ENCODE measurements at regions not wholly inside any gene's neighbourhood (a gene's known extent, or its start where the extent isn't known, plus 50 kb on each side); places are given as distances from the start of the nearest gene placed in this dataset.

- Histone ChIP-seq H3K27me3 (ENCODE audit: insufficient read depth, low read length) (no peaks in the 10 kb centered on the region), H3K4me1 (ENCODE audit: insufficient read depth, low read length) (no peaks in the 10 kb centered on the region), H3K9me3 (ENCODE audit: insufficient read depth, low read depth, low read length) (peaks cover 14% of the 10 kb centered on the region), H3K36me3 (ENCODE audit: insufficient read depth, low read length) (no peaks in the 10 kb centered on the region), H3K4me3 (ENCODE audit: low read length) (no peak overlapping the region), H3K27ac (ENCODE audit: low read depth, low read length) (no peak overlapping the region), H3K9ac (ENCODE audit: low read depth, low read length) (no peak overlapping the region)
- WGBS: 94% methylated on average over 19 of the region's 20 CpGs
These were observed 399.0 kb downstream of the HTR1A start for GRCh38 chr5:63563008-63563917.

- Histone ChIP-seq H3K4me3 (ENCODE audit: low read length) (no peak overlapping the region), H3K9ac (ENCODE audit: low read depth, low read length) (no peak overlapping the region), H3K9me3 (ENCODE audit: insufficient read depth, low read depth, low read length) (no peaks in the 10 kb centered on the region), H3K4me1 (ENCODE audit: insufficient read depth, low read length) (no peaks in the 10 kb centered on the region), H3K27me3 (ENCODE audit: insufficient read depth, low read length) (no peaks in the 10 kb centered on the region), H3K27ac (ENCODE audit: low read depth, low read length) (no peak overlapping the region), H3K36me3 (ENCODE audit: insufficient read depth, low read length) (no peaks in the 10 kb centered on the region)
- WGBS: 91% methylated on average over 4 of the region's 4 CpGs
These were observed 406.4 kb downstream of the HTR1A start for GRCh38 chr5:63555874-63556273.

- WGBS: 90% methylated on average over 3 of the region's 3 CpGs
These were observed 408.1 kb downstream of the HTR1A start for GRCh38 chr5:63554191-63554590.

GRCh38 chr5:63553073-63553472 lies 409.2 kb downstream of the HTR1A start:
- Histone ChIP-seq H3K9ac (ENCODE audit: low read depth, low read length) (no peak overlapping the region), H3K27ac (ENCODE audit: low read depth, low read length) (no peak overlapping the region), H3K9me3 (ENCODE audit: insufficient read depth, low read depth, low read length) (no peaks in the 10 kb centered on the region), H3K36me3 (ENCODE audit: insufficient read depth, low read length) (no peaks in the 10 kb centered on the region), H3K4me1 (ENCODE audit: insufficient read depth, low read length) (no peaks in the 10 kb centered on the region), H3K27me3 (ENCODE audit: insufficient read depth, low read length) (no peaks in the 10 kb centered on the region), H3K4me3 (ENCODE audit: low read length) (no peak overlapping the region)
- 100% methylated on average over 1 of the region's 1 CpG for WGBS

More at GRCh38 chr5:63554191-63554590, 408.1 kb downstream of the HTR1A start:
- H3K4me3 ChIP-seq (ENCODE audit: low read length): no peak overlapping the region
- no peaks in the 10 kb centered on the region for H3K4me1 ChIP-seq (ENCODE audit: insufficient read depth, low read length)
- H3K27me3 ChIP-seq (ENCODE audit: insufficient read depth, low read length): no peaks in the 10 kb centered on the region
- H3K9me3 ChIP-seq (ENCODE audit: insufficient read depth, low read depth, low read length): no peaks in the 10 kb centered on the region
- H3K27ac ChIP-seq (ENCODE audit: low read depth, low read length): no peak overlapping the region
- H3K36me3 ChIP-seq (ENCODE audit: insufficient read depth, low read length): no peaks in the 10 kb centered on the region
- H3K9ac ChIP-seq (ENCODE audit: low read depth, low read length): no peak overlapping the region

- Histone ChIP-seq H3K9me3 (ENCODE audit: insufficient read depth, low read depth, low read length) (no peaks in the 10 kb centered on the region), H3K4me3 (ENCODE audit: low read length) (no peak overlapping the region), H3K9ac (ENCODE audit: low read depth, low read length) (no peak overlapping the region), H3K36me3 (ENCODE audit: insufficient read depth, low read length) (no peaks in the 10 kb centered on the region), H3K4me1 (ENCODE audit: insufficient read depth, low read length) (no peaks in the 10 kb centered on the region), H3K27ac (ENCODE audit: low read depth, low read length) (no peak overlapping the region), H3K27me3 (ENCODE audit: insufficient read depth, low read length) (no peaks in the 10 kb centered on the region)
These were observed 426.2 kb downstream of the HTR1A start for GRCh38 chr5:63535840-63536602.

GRCh38 chr5:63524281-63524680 lies 438.0 kb downstream of the HTR1A start:
- H3K4me1 ChIP-seq (ENCODE audit: insufficient read depth, low read length): no peaks in the 10 kb centered on the region
- 92% methylated on average over 1 of the region's 1 CpG for WGBS
- no peaks in the 10 kb centered on the region for H3K9me3 ChIP-seq (ENCODE audit: insufficient read depth, low read depth, low read length)

GRCh38 chr5:63516006-63516405 lies 446.2 kb downstream of the HTR1A start:
- H3K4me3 ChIP-seq (ENCODE audit: low read length): no peak overlapping the region
- H3K27me3 ChIP-seq (ENCODE audit: insufficient read depth, low read length): no peaks in the 10 kb centered on the region
- H3K9ac ChIP-seq (ENCODE audit: low read depth, low read length): no peak overlapping the region
- no peaks in the 10 kb centered on the region for H3K9me3 ChIP-seq (ENCODE audit: insufficient read depth, low read depth, low read length)
- H3K4me1 ChIP-seq (ENCODE audit: insufficient read depth, low read length): no peaks in the 10 kb centered on the region
- no peaks in the 10 kb centered on the region for H3K36me3 ChIP-seq (ENCODE audit: insufficient read depth, low read length)
- no peak overlapping the region for H3K27ac ChIP-seq (ENCODE audit: low read depth, low read length)

More at GRCh38 chr5:63524281-63524680, 438.0 kb downstream of the HTR1A start:
- Histone ChIP-seq H3K4me3 (ENCODE audit: low read length) (no peak overlapping the region), H3K9ac (ENCODE audit: low read depth, low read length) (no peak overlapping the region), H3K36me3 (ENCODE audit: insufficient read depth, low read length) (no peaks in the 10 kb centered on the region), H3K27me3 (ENCODE audit: insufficient read depth, low read length) (no peaks in the 10 kb centered on the region), H3K27ac (ENCODE audit: low read depth, low read length) (no peak overlapping the region)

GRCh38 chr5:63500242-63500641 lies 462.0 kb downstream of the HTR1A start:
- WGBS: 90% methylated on average over 2 of the region's 3 CpGs
- Histone ChIP-seq H3K4me1 (ENCODE audit: insufficient read depth, low read length) (peaks cover 5% of the 10 kb centered on the region), H3K4me3 (ENCODE audit: low read length) (no peak overlapping the region), H3K9ac (ENCODE audit: low read depth, low read length) (no peak overlapping the region), H3K36me3 (ENCODE audit: insufficient read depth, low read length) (no peaks in the 10 kb centered on the region), H3K27ac (ENCODE audit: low read depth, low read length) (no peak overlapping the region), H3K27me3 (ENCODE audit: insufficient read depth, low read length) (no peaks in the 10 kb centered on the region), H3K9me3 (ENCODE audit: insufficient read depth, low read depth, low read length) (no peaks in the 10 kb centered on the region)

GRCh38 chr5:63495225-63495624 lies 467.0 kb downstream of the HTR1A start:
- H3K27ac ChIP-seq (ENCODE audit: low read depth, low read length): no peak overlapping the region
- H3K9ac ChIP-seq (ENCODE audit: low read depth, low read length): no peak overlapping the region
- no peak overlapping the region for H3K4me3 ChIP-seq (ENCODE audit: low read length)

GRCh38 chr5:63483338-63483737 lies 478.9 kb downstream of the HTR1A start:
- Histone ChIP-seq H3K27me3 (ENCODE audit: insufficient read depth, low read length) (no peaks in the 10 kb centered on the region), H3K9ac (ENCODE audit: low read depth, low read length) (no peak overlapping the region), H3K4me3 (ENCODE audit: low read length) (no peak overlapping the region), H3K36me3 (ENCODE audit: insufficient read depth, low read length) (no peaks in the 10 kb centered on the region), H3K27ac (ENCODE audit: low read depth, low read length) (no peak overlapping the region), H3K4me1 (ENCODE audit: insufficient read depth, low read length) (no peaks in the 10 kb centered on the region), H3K9me3 (ENCODE audit: insufficient read depth, low read depth, low read length) (peaks cover 8% of the 10 kb centered on the region; the same call in 1 of the 2 replicates)
- 88% methylated on average over 1 of the region's 1 CpG for WGBS

More at GRCh38 chr5:63495225-63495624, 467.0 kb downstream of the HTR1A start:
- H3K9me3 ChIP-seq (ENCODE audit: insufficient read depth, low read depth, low read length): no peaks in the 10 kb centered on the region
- no peaks in the 10 kb centered on the region for H3K27me3 ChIP-seq (ENCODE audit: insufficient read depth, low read length)
- H3K4me1 ChIP-seq (ENCODE audit: insufficient read depth, low read length): peaks cover 9% of the 10 kb centered on the region
- no peaks in the 10 kb centered on the region for H3K36me3 ChIP-seq (ENCODE audit: insufficient read depth, low read length)

GRCh38 chr5:63473335-63473967 lies 488.8 kb downstream of the HTR1A start:
- 0 out of 2 replicates have a peak, but pooled peaks cover 3% of the 10 kb centered on the region for H3K9me3 ChIP-seq (ENCODE audit: insufficient read depth, low read depth, low read length)
- WGBS: no CpG with 5 or more reads among the region's 1 CpG
- no peaks in the 10 kb centered on the region for H3K4me1 ChIP-seq (ENCODE audit: insufficient read depth, low read length)
- no peak overlapping the region for H3K9ac ChIP-seq (ENCODE audit: low read depth, low read length)
- H3K36me3 ChIP-seq (ENCODE audit: insufficient read depth, low read length): no peaks in the 10 kb centered on the region
- H3K27ac ChIP-seq (ENCODE audit: low read depth, low read length): no peak overlapping the region
- no peaks in the 10 kb centered on the region for H3K27me3 ChIP-seq (ENCODE audit: insufficient read depth, low read length)
- no peak overlapping the region for H3K4me3 ChIP-seq (ENCODE audit: low read length)

Data from HUES64 (cell line).